ENCODE measurements at regions not wholly inside any gene's neighbourhood (a gene's known extent, or its start where the extent isn't known, plus 50 kb on each side); places are given as distances from the start of the nearest gene placed in this dataset.

- no peaks in the 10 kb centered on the region for H3K27me3 ChIP-seq
- no peaks in the 10 kb centered on the region for H3K36me3 ChIP-seq
- no peak overlapping the region for H3K4me3 ChIP-seq
- WGBS, 2 donors, result 75 to 90% methylated on average over 4 of the region's 4 CpGs
- no peak for DNase-seq
- peaks cover 0 to 7% (median 6%) of the 10 kb centered on the region in 4 donors for H3K4me1 ChIP-seq
- no peaks in the 10 kb centered on the region for H3K9me3 ChIP-seq
- H3K27ac ChIP-seq, result no peak overlapping the region
- TF ChIP-seq POLR2AphosphoS5 (IDR thresholded peaks at IDR 0.05) (no peak), EP300 (IDR thresholded peaks at IDR 0.05) (no peak), CTCF (IDR thresholded peaks at IDR 0.05) (no peak), POLR2A (IDR thresholded peaks at IDR 0.05) (no peak)
- no peak for ATAC-seq (ENCODE audit: low FRiP score in 2 of 2)
Observed at GRCh38 chr6:33865478-33866077, 61.8 kb upstream of the MLN start.

DNA sequence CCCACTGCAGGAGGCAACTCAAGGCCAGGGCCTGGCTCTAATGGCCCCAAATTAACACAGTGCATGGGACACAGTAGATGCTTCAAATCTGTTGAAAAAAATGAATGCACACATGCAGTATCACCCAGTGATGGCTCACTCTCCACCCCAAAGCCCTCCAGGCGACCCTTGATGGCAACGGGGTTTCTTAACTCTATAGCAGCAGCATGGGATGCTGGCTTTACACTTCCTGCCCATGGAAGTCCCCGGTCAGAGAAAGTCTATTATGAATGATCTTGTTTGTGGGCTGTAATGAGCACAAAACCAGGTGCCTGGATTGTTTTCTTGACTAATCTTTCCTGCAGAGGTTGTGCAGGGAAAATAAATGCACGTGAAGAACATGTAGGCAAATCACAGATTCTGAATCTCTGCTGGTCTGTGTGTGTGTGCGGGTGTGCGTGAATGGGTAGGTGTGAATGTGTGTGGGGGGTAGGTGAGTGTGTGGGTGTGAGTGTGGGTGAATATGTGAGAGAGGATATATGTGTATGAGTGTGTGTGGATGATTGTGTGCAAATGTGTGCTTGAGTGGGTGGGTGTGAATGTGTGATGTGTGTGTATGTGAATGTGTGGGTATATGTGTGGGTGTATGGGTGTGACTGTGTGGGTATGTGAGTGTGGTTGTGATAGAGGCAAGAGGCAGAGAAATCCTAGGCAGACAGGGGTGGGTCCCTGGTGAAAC is 60.1 kb upstream of the MLN start:
- WGBS, 2 donors, result 76 to 79% methylated on average over 6 of the region's 6 CpGs
- H3K4me3 ChIP-seq, result no peak overlapping the region
- H3K9me3 ChIP-seq, result no peaks in the 10 kb centered on the region
- DNase-seq, result no peak
- H3K27me3 ChIP-seq, result no peaks in the 10 kb centered on the region
- ATAC-seq (ENCODE audit: low FRiP score in 2 of 2), result no peak
- TF ChIP-seq EP300 (IDR thresholded peaks at IDR 0.05), result no peak
- H3K27ac ChIP-seq, result no peak overlapping the region
- H3K36me3 ChIP-seq, result no peaks in the 10 kb centered on the region
- H3K4me1 ChIP-seq, result peaks cover 0 to 8% (median 7%) of the 10 kb centered on the region in 4 donors

DNA sequence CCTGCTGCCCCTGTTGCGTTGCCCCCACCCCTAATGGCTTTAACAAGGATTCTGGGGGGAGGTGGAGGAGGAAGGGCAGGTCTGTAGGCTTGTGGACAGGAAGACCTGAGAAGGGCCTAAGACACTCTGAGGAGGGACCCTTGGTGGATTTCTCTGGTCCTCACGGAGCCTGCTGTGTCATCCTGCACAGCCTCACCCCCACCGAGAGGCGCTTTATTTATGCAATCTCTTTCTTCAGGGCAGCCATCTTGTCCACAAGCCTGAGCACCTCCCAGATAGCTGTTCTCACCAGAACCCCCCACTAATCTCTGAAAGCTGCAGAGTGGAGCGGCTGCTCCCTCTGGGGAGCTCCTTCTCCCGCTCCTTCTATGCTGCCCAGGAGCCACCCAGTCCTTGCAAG is 59.3 kb upstream of the MLN start:
- H3K9me3 ChIP-seq, result no peaks in the 10 kb centered on the region

GRCh38 chr6:33862536-33862935 is 58.7 kb upstream of the MLN start:
- DNase-seq (no peak), ATAC-seq (ENCODE audit: low FRiP score in 2 of 2) (no peak)
- Histone ChIP-seq H3K27me3 (no peaks in the 10 kb centered on the region), H3K4me1 (peaks cover 6 to 14% (median 12%) of the 10 kb centered on the region in 4 donors), H3K36me3 (no peaks in the 10 kb centered on the region), H3K27ac (no peak overlapping the region), H3K9me3 (no peaks in the 10 kb centered on the region), H3K4me3 (no peak overlapping the region)
- TF ChIP-seq CTCF (IDR thresholded peaks at IDR 0.05), result no peak
- TF ChIP-seq EP300 (IDR thresholded peaks at IDR 0.05), result no peak
- TF ChIP-seq POLR2A (IDR thresholded peaks at IDR 0.05), result no peak
- no peak for TF ChIP-seq POLR2AphosphoS5 (IDR thresholded peaks at IDR 0.05)
- WGBS, 2 donors, result 86 to 98% methylated on average over 4 of the region's 4 CpGs

More for the DNA sequence above, 59.3 kb upstream of the MLN start:
- Histone ChIP-seq H3K4me1 (peaks cover under 1 to 9% (median 7%) of the 10 kb centered on the region in 4 donors), H3K27ac (no peak overlapping the region), H3K27me3 (no peaks in the 10 kb centered on the region), H3K4me3 (no peak overlapping the region), H3K36me3 (no peaks in the 10 kb centered on the region)
- DNase-seq, result no peak
- ATAC-seq (ENCODE audit: low FRiP score in 2 of 2), result no peak
- TF ChIP-seq POLR2AphosphoS5 (IDR thresholded peaks at IDR 0.05) (no peak), CTCF (IDR thresholded peaks at IDR 0.05) (no peak), EP300 (IDR thresholded peaks at IDR 0.05) (no peak), POLR2A (IDR thresholded peaks at IDR 0.05) (no peak)
- whole genome bisulfite sequencing, 2 donors, result 84 to 91% methylated on average over 6 of the region's 6 CpGs

DNA sequence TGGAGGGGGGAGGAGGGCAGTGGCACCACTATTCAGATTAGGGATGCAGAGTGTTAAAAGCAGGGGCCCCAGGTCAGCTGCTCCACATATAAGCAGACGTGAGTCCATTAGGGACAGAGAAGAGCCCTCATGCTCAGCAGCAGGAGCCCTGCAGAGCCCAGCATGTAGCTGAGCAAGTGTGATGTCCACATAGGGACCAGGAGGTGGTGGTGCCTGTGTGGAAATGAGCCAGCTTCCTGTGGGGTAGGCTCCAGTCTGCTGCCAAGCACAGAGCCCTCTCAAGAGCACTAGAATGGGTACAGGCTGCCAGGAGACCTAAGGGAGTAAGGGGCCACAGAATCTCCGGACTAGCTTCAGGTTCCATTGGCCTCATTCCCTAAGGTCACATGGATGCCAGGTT is 57.9 kb upstream of the MLN start:
- ATAC-seq (ENCODE audit: low FRiP score in 2 of 2), result no peak

More for the DNA sequence above, 57.9 kb upstream of the MLN start:
- Histone ChIP-seq H3K4me3 (no peak overlapping the region), H3K9me3 (no peaks in the 10 kb centered on the region), H3K27ac (no peak overlapping the region), H3K27me3 (no peaks in the 10 kb centered on the region), H3K4me1 (peaks cover 10 to 19% (median 15%) of the 10 kb centered on the region in 4 donors), H3K36me3 (no peaks in the 10 kb centered on the region)
- 71 to 77% methylated on average over 2 of the region's 2 CpGs for WGBS, 2 donors
- TF ChIP-seq POLR2AphosphoS5 (IDR thresholded peaks at IDR 0.05), result no peak
- TF ChIP-seq EP300 (IDR thresholded peaks at IDR 0.05), result no peak
- no peak for TF ChIP-seq CTCF (IDR thresholded peaks at IDR 0.05)
- TF ChIP-seq POLR2A (IDR thresholded peaks at IDR 0.05), result no peak
- DNase-seq, result no peak

Measured in upper lobe of left lung (tissue), 6 donors.